ENCODE measurements at regions not wholly inside any gene's neighbourhood (a gene's known extent, or its start where the extent isn't known, plus 50 kb on each side); places are given as distances from the start of the nearest gene placed in this dataset.

GRCh38 chr6:77322604-77323003, 140.7 kb downstream of the HTR1B start:
- WGBS (ENCODE audit: extremely low coverage, insufficient coverage, low lambda C conversion rate) = 100% methylated on average over 1 of the region's 3 CpGs
- Histone ChIP-seq H3K79me2 (ENCODE audit: control insufficient read depth, insufficient read depth, low read length) (no peaks in the 10 kb centered on the region), H3K4me3 (ENCODE audit: low read length) (no peak overlapping the region), H3K4me2 (ENCODE audit: low read length) (no peak overlapping the region), H2AK5ac (ENCODE audit: low read length) (no peak overlapping the region), H3K27me3 (ENCODE audit: insufficient read depth, low read length, poor library complexity) (no peaks in the 10 kb centered on the region), H4K8ac (ENCODE audit: low read depth, low read length) (no peak overlapping the region), H3K9ac (ENCODE audit: low read length) (no peak overlapping the region), H3K36me3 (ENCODE audit: control insufficient read depth, insufficient read depth, low read length) (no peaks in the 10 kb centered on the region), H3K23ac (ENCODE audit: low read length) (no peak overlapping the region), H3K79me1 (ENCODE audit: low read length) (no peaks in the 10 kb centered on the region), H3K18ac (ENCODE audit: low read length) (no peak overlapping the region), H4K5ac (ENCODE audit: low read length) (no peak overlapping the region), H3K4me1 (ENCODE audit: control insufficient read depth, low read depth, low read length) (no peaks in the 10 kb centered on the region), H2BK5ac (ENCODE audit: low read length) (no peak overlapping the region), H2BK120ac (ENCODE audit: low read depth, low read length) (no peak overlapping the region), H3K27ac (ENCODE audit: low read depth, low read length) (no peak overlapping the region), H2BK15ac (replicated peaks; ENCODE audit: low read depth) (no peak overlapping the region), H3K4ac (ENCODE audit: low read depth, low read length) (no peak overlapping the region), H3K56ac (ENCODE audit: low read length) (no peak overlapping the region)
- no peak for DNase-seq

- Histone ChIP-seq H3K4ac (ENCODE audit: low read depth, low read length) (no peak overlapping the region), H3K79me2 (ENCODE audit: control insufficient read depth, insufficient read depth, low read length) (no peaks in the 10 kb centered on the region), H3K4me3 (ENCODE audit: low read length) (no peak overlapping the region), H3K23ac (ENCODE audit: low read length) (no peak overlapping the region), H3K9ac (ENCODE audit: low read length) (no peak overlapping the region), H3K27me3 (ENCODE audit: insufficient read depth, low read length, poor library complexity) (no peaks in the 10 kb centered on the region), H3K18ac (ENCODE audit: low read length) (no peak overlapping the region), H3K36me3 (ENCODE audit: control insufficient read depth, insufficient read depth, low read length) (no peaks in the 10 kb centered on the region), H3K56ac (ENCODE audit: low read length) (no peak overlapping the region), H3K27ac (ENCODE audit: low read depth, low read length) (no peak overlapping the region), H3K4me2 (ENCODE audit: low read length) (no peak overlapping the region), H2BK120ac (ENCODE audit: low read depth, low read length) (no peak overlapping the region), H2BK15ac (replicated peaks; ENCODE audit: low read depth) (no peak overlapping the region), H2AK5ac (ENCODE audit: low read length) (no peak overlapping the region), H2BK5ac (ENCODE audit: low read length) (no peak overlapping the region), H3K79me1 (ENCODE audit: low read length) (no peaks in the 10 kb centered on the region), H4K8ac (ENCODE audit: low read depth, low read length) (no peak overlapping the region), H4K5ac (ENCODE audit: low read length) (no peak overlapping the region), H3K4me1 (ENCODE audit: control insufficient read depth, low read depth, low read length) (no peaks in the 10 kb centered on the region)
- no CpG with 5 or more reads among the region's 1 CpG for WGBS (ENCODE audit: extremely low coverage, insufficient coverage, low lambda C conversion rate)
- no peak for DNase-seq
Observed at GRCh38 chr6:77318256-77318655, 145.0 kb downstream of the HTR1B start.

GRCh38 chr6:77313595-77313994, 149.7 kb downstream of the HTR1B start:
- Histone ChIP-seq H3K18ac (ENCODE audit: low read length) (no peak overlapping the region), H3K79me1 (ENCODE audit: low read length) (no peaks in the 10 kb centered on the region), H3K4me1 (ENCODE audit: control insufficient read depth, low read depth, low read length) (no peaks in the 10 kb centered on the region), H3K4me3 (ENCODE audit: low read length) (no peak overlapping the region), H2BK120ac (ENCODE audit: low read depth, low read length) (no peak overlapping the region), H3K36me3 (ENCODE audit: control insufficient read depth, insufficient read depth, low read length) (no peaks in the 10 kb centered on the region), H3K56ac (ENCODE audit: low read length) (no peak overlapping the region), H3K27me3 (ENCODE audit: insufficient read depth, low read length, poor library complexity) (no peaks in the 10 kb centered on the region), H3K23ac (ENCODE audit: low read length) (no peak overlapping the region), H3K27ac (ENCODE audit: low read depth, low read length) (no peak overlapping the region), H3K79me2 (ENCODE audit: control insufficient read depth, insufficient read depth, low read length) (no peaks in the 10 kb centered on the region), H2BK15ac (replicated peaks; ENCODE audit: low read depth) (no peak overlapping the region), H3K9ac (ENCODE audit: low read length) (no peak overlapping the region), H3K4ac (ENCODE audit: low read depth, low read length) (no peak overlapping the region), H4K8ac (ENCODE audit: low read depth, low read length) (no peak overlapping the region), H3K4me2 (ENCODE audit: low read length) (no peak overlapping the region), H2BK5ac (ENCODE audit: low read length) (no peak overlapping the region), H2AK5ac (ENCODE audit: low read length) (no peak overlapping the region), H4K5ac (ENCODE audit: low read length) (no peak overlapping the region)
- 100% methylated on average over 1 of the region's 1 CpG for WGBS (ENCODE audit: extremely low coverage, insufficient coverage, low lambda C conversion rate)
- no peak for DNase-seq

- Histone ChIP-seq H2BK120ac (ENCODE audit: low read depth, low read length) (no peak overlapping the region), H3K4me2 (ENCODE audit: low read length) (no peak overlapping the region)
- no CpG with 5 or more reads among the region's 1 CpG for WGBS (ENCODE audit: extremely low coverage, insufficient coverage, low lambda C conversion rate)
Observed at GRCh38 chr6:77299931-77300330, 163.4 kb downstream of the HTR1B start.

GRCh38 chr6:77298283-77298682, 165.0 kb downstream of the HTR1B start:
- H3K4ac ChIP-seq (ENCODE audit: low read depth, low read length) = no peak overlapping the region

More at GRCh38 chr6:77299931-77300330, 163.4 kb downstream of the HTR1B start:
- Histone ChIP-seq H2BK15ac (replicated peaks; ENCODE audit: low read depth) (no peak overlapping the region), H3K79me1 (ENCODE audit: low read length) (no peaks in the 10 kb centered on the region), H3K27me3 (ENCODE audit: insufficient read depth, low read length, poor library complexity) (no peaks in the 10 kb centered on the region), H2AK5ac (ENCODE audit: low read length) (no peak overlapping the region), H3K4me3 (ENCODE audit: low read length) (no peak overlapping the region), H3K9ac (ENCODE audit: low read length) (no peak overlapping the region), H3K4ac (ENCODE audit: low read depth, low read length) (no peak overlapping the region), H3K36me3 (ENCODE audit: control insufficient read depth, insufficient read depth, low read length) (no peaks in the 10 kb centered on the region), H3K27ac (ENCODE audit: low read depth, low read length) (no peak overlapping the region), H3K23ac (ENCODE audit: low read length) (no peak overlapping the region), H2BK5ac (ENCODE audit: low read length) (no peak overlapping the region), H4K8ac (ENCODE audit: low read depth, low read length) (no peak overlapping the region), H3K4me1 (ENCODE audit: control insufficient read depth, low read depth, low read length) (no peaks in the 10 kb centered on the region), H4K5ac (ENCODE audit: low read length) (no peak overlapping the region), H3K56ac (ENCODE audit: low read length) (no peak overlapping the region), H3K79me2 (ENCODE audit: control insufficient read depth, insufficient read depth, low read length) (no peaks in the 10 kb centered on the region), H3K18ac (ENCODE audit: low read length) (no peak overlapping the region)
- no peak for DNase-seq

More at GRCh38 chr6:77298283-77298682, 165.0 kb downstream of the HTR1B start:
- H3K56ac ChIP-seq (ENCODE audit: low read length) = no peak overlapping the region
- no peak overlapping the region for H3K23ac ChIP-seq (ENCODE audit: low read length)
- no peak overlapping the region for H2AK5ac ChIP-seq (ENCODE audit: low read length)
- no peak overlapping the region for H2BK5ac ChIP-seq (ENCODE audit: low read length)
- H3K36me3 ChIP-seq (ENCODE audit: control insufficient read depth, insufficient read depth, low read length) = no peaks in the 10 kb centered on the region
- no peak for DNase-seq
- H3K4me3 ChIP-seq (ENCODE audit: low read length) = no peak overlapping the region
- H2BK15ac ChIP-seq (replicated peaks; ENCODE audit: low read depth) = no peak overlapping the region
- no peak overlapping the region for H4K8ac ChIP-seq (ENCODE audit: low read depth, low read length)
- no peaks in the 10 kb centered on the region for H3K79me1 ChIP-seq (ENCODE audit: low read length)
- no peak overlapping the region for H3K27ac ChIP-seq (ENCODE audit: low read depth, low read length)
- no peak overlapping the region for H4K5ac ChIP-seq (ENCODE audit: low read length)
- H3K27me3 ChIP-seq (ENCODE audit: insufficient read depth, low read length, poor library complexity) = no peaks in the 10 kb centered on the region
- no peak overlapping the region for H3K9ac ChIP-seq (ENCODE audit: low read length)
- H3K18ac ChIP-seq (ENCODE audit: low read length) = no peak overlapping the region
- H3K4me1 ChIP-seq (ENCODE audit: control insufficient read depth, low read depth, low read length) = no peaks in the 10 kb centered on the region
- no peak overlapping the region for H2BK120ac ChIP-seq (ENCODE audit: low read depth, low read length)
- no CpG with 5 or more reads among the region's 1 CpG for WGBS (ENCODE audit: extremely low coverage, insufficient coverage, low lambda C conversion rate)
- H3K79me2 ChIP-seq (ENCODE audit: control insufficient read depth, insufficient read depth, low read length) = no peaks in the 10 kb centered on the region
- H3K4me2 ChIP-seq (ENCODE audit: low read length) = no peak overlapping the region

Measured in mesendoderm (in vitro differentiated cells).